ENCODE measurements at regions not wholly inside any gene's neighbourhood (a gene's known extent, or its start where the extent isn't known, plus 50 kb on each side); places are given as distances from the start of the nearest gene placed in this dataset.

- no peak for TF ChIP-seq STAT1 (conservative IDR thresholded peaks at IDR 0.05)
These were observed 152.1 kb upstream of the PLEKHG7 start (continued) for GRCh38 chr12:92550661-92551060.

DNA sequence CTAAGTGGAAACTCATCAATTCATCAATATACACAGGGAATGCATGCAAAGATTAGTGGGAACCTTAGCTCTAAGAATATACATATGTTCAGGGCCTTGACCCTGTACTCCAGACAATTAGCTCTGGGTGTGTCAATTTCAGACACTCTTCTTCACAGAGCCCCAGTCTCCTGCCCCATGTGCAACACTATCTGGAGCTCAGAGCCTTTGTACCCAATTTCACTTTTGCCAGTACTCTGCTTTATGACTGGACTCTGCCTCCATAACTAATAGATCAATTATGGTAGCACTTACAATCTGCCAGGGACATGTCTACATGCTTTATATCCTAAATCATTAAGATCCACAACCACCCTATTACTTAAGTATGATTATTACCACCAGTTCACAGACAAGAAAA lies 152.5 kb upstream of the PLEKHG7 start:
- Histone ChIP-seq H3K27ac (ENCODE audit: control insufficient read depth, insufficient read depth) (peak overlapping the region; percentile 98), H2AFZ (ENCODE audit: control insufficient read depth, low read depth, low read length) (peak overlapping the region; percentile 36), H3K9ac (ENCODE audit: control insufficient read depth, insufficient read depth, low read length) (no peak overlapping the region), H3K27me3 (replicated peaks in 1 of 2; ENCODE audit: control insufficient read depth in 2 of 2, insufficient read depth in 2 of 2, low read length in 1 of 2) (no peaks in the 10 kb centered on the region), H3K4me3 (no peak overlapping the region), H3K4me2 (ENCODE audit: control insufficient read depth, insufficient read depth) (no peak overlapping the region), H3K36me3 (ENCODE audit: control insufficient read depth in 2 of 2, insufficient read depth in 2 of 2, low read length in 1 of 2) (no peaks in the 10 kb centered on the region), H3K79me2 (ENCODE audit: control insufficient read depth, insufficient read depth, low read length) (peaks cover 3% of the 10 kb centered on the region), H3K9me3 (replicated peaks; ENCODE audit: control insufficient read depth, insufficient read depth, low read length) (no peaks in the 10 kb centered on the region), H3K4me1 (ENCODE audit: control insufficient read depth, insufficient read depth, low read length) (peaks cover 55% of the 10 kb centered on the region), H4K20me1 (ENCODE audit: control insufficient read depth, insufficient read depth) (no peaks in the 10 kb centered on the region)
- DNase-seq (ENCODE audit: low read depth, low spot score) (no peak), FAIRE-seq (no peak), ATAC-seq (no peak)
- in situ Hi-C loops (cut with MboI), result loop anchor here (25.0 kb wide), 1 partner anchor 88 kb away; no protein-coding TSS in a partner anchor
- SMC1A ChIA-PET (ENCODE audit: uncharacterized antibody, unreplicated experiment), result interaction anchor here (0.6 to 9.6 kb wide), 22 partner anchors 9 to 416 kb away, joined by 3 to 228 read pairs (median 4); no protein-coding TSS in a partner anchor
- CTCF ChIA-PET, result interaction anchor here (0.6 to 2.9 kb wide), 7 partner anchors 9 to 172 kb away, joined by 3 to 16 read pairs (median 5); no protein-coding TSS in a partner anchor
- POLR2A ChIA-PET, result interaction anchor here (0.7 to 15.5 kb wide), 9 partner anchors 9 to 147 kb away, joined by 3 to 204 read pairs (median 5); no protein-coding TSS in a partner anchor
- BruUV-seq (replicated peaks), result no TSS peak
- intact Hi-C loops (cut with micrococcal nuclease; ENCODE audit: unreplicated experiment), result no loop called here
- TF ChIP-seq RCOR1 (conservative IDR thresholded peaks at IDR 0.05; ENCODE audit: low read depth, low read length) (0 out of 2 replicates have a peak, but pooled peaks have one; percentile 31), ZNF687 (IDR thresholded peaks at IDR 0.05) (no peak)
- RAD21 ChIA-PET (ENCODE audit: unreplicated experiment), result interaction anchor here (0.8 to 15.5 kb wide), 12 partner anchors 10 to 412 kb away, joined by 3 to 346 read pairs (median 6); partner anchors contain the start of gene BTG1

Measured in GM12878 (cell line).